Nephron (organoid): ENCODE measurements at regions not wholly inside any gene's neighbourhood (a gene's known extent, or its start where the extent isn't known, plus 50 kb on each side); places are given as distances from the start of the nearest gene placed in this dataset.
A peak's percentile ranks its signal among the peaks of the same experiment; 100 is the strongest.

Experiments used
- H3K27ac Mint-ChIP-seq, 3 experiments: 2 replicates each; pipeline ENCODE4 v1.8.0; 2020; ENCODE audit warnings: mixed read lengths in 3 of 3, mild to moderate bottlenecking in 2 of 3, moderate library complexity in 1 of 3
- H3K27me3 Mint-ChIP-seq: 2 replicates; pipeline ENCODE4 v1.8.0; 2021; ENCODE audit warnings: low read depth, mild to moderate bottlenecking, moderate library complexity, mixed read lengths
- H3K36me3 Mint-ChIP-seq: 2 replicates; pipeline ENCODE4 v1.8.0; 2020; ENCODE audit warnings: low read depth, mixed read lengths
- H3K4me1 Mint-ChIP-seq: 2 replicates; pipeline ENCODE4 v1.8.0; 2020; ENCODE audit warnings: mixed read lengths
- H3K4me3 Mint-ChIP-seq, 3 experiments: 2 replicates each; pipeline ENCODE4 v1.8.0; 2020; ENCODE audit warnings: mild to moderate bottlenecking in 3 of 3, mixed read lengths in 3 of 3, moderate library complexity in 2 of 3
- H3K9me3 Mint-ChIP-seq: 2 replicates; pipeline ENCODE4 v1.8.0; 2020; ENCODE audit warnings: mixed read lengths
- TF ChIP-seq, protein P1 (sequence below), 3 experiments: fragments of 200-600 bp; sonication (generic); IDR thresholded peaks; one replicate each; pipeline ENCODE4 v1.5.0; 2021; ENCODE audit warnings: antibody characterized with exemption in 3 of 3; ENCODE audit not compliant: unreplicated experiment in 3 of 3

- peaks cover 30% of the 10 kb centered on the region for H3K4me1 Mint-ChIP-seq
- no peak overlapping the region for H3K4me3 Mint-ChIP-seq
- H3K27me3 Mint-ChIP-seq = no peaks in the 10 kb centered on the region
- TF ChIP-seq, protein P1, sequence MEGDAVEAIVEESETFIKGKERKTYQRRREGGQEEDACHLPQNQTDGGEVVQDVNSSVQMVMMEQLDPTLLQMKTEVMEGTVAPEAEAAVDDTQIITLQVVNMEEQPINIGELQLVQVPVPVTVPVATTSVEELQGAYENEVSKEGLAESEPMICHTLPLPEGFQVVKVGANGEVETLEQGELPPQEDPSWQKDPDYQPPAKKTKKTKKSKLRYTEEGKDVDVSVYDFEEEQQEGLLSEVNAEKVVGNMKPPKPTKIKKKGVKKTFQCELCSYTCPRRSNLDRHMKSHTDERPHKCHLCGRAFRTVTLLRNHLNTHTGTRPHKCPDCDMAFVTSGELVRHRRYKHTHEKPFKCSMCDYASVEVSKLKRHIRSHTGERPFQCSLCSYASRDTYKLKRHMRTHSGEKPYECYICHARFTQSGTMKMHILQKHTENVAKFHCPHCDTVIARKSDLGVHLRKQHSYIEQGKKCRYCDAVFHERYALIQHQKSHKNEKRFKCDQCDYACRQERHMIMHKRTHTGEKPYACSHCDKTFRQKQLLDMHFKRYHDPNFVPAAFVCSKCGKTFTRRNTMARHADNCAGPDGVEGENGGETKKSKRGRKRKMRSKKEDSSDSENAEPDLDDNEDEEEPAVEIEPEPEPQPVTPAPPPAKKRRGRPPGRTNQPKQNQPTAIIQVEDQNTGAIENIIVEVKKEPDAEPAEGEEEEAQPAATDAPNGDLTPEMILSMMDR (IDR thresholded peaks at IDR 0.05; ENCODE audit: unreplicated experiment in 3 of 3) = no peak
- peak overlapping the region; percentile 82 to 93 (median 93) for H3K27ac Mint-ChIP-seq
- no peaks in the 10 kb centered on the region for H3K36me3 Mint-ChIP-seq
- peaks cover 10% of the 10 kb centered on the region for H3K9me3 Mint-ChIP-seq
Measured at GRCh38 chr12:43008953-43009845, 419.7 kb upstream of the PRICKLE1 start.

DNA sequence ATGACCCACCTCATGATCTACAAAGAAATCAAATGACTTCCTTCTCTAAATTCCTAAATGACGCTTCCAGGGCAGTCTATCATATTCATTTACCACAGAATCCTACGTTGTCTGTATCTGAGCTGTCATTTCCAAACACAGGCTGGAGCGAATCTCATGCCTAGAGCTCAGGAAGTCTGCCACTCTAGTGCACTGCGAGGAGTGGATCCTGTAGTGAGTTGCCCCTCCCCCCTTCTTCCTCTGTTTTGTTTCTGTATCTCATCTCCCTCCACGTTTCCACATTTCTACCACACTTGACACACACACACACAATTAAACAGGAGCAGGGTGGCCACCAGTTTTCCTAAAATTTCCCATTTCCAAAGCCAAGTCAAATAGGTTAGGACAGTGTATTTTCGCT, 415.4 kb upstream of the PRICKLE1 start:
- no peaks in the 10 kb centered on the region for H3K9me3 Mint-ChIP-seq

GRCh38 chr12:43004141-43004540, 414.6 kb upstream of the PRICKLE1 start:
- TF ChIP-seq, protein P1 (IDR thresholded peaks at IDR 0.05; ENCODE audit: unreplicated experiment in 3 of 3) = no peak

More for the DNA sequence above, 415.4 kb upstream of the PRICKLE1 start:
- Mint-ChIP-seq H3K27me3 (no peaks in the 10 kb centered on the region), H3K36me3 (no peaks in the 10 kb centered on the region), H3K27ac (peak overlapping the region in 2 of 3 experiments; percentile 19 to 44), H3K4me3 (no peak overlapping the region), H3K4me1 (peaks cover 36% of the 10 kb centered on the region)
- TF ChIP-seq, protein P1 (IDR thresholded peaks at IDR 0.05; ENCODE audit: unreplicated experiment in 3 of 3) = no peak

DNA sequence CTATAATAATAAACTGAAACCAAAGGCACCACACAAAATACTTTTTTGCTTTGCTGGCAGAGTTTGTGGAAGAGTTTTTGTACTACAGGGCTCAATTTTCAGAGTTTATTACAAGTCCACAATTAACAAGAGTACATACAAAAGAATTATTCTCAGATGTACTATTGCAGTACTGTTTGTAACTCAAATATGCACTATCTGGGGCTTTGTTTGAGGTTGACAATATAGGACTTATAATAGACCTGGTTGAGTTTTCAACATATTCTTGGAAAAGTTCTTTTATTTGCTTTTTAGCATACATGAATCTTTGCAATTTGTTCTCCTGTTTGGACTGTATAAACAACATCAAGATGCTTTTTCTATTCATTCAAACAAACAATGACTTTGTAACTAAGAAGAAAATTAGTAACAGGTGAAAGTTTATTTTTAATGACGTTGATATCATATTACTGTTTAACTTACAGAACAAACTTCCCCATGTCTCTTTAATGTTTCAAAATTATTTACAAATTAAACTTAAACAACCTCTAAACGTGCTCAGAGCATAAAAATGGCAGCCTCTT, 407.4 kb upstream of the PRICKLE1 start:
- peaks cover 2% of the 10 kb centered on the region for H3K9me3 Mint-ChIP-seq
- peak overlapping the region in 1 of 3 experiments; percentile 17 for H3K27ac Mint-ChIP-seq
- peaks cover 35% of the 10 kb centered on the region for H3K4me1 Mint-ChIP-seq
- no peaks in the 10 kb centered on the region for H3K27me3 Mint-ChIP-seq
- TF ChIP-seq, protein P1 (IDR thresholded peaks at IDR 0.05; ENCODE audit: unreplicated experiment in 3 of 3) = no peak
- no peak overlapping the region for H3K4me3 Mint-ChIP-seq
- no peaks in the 10 kb centered on the region for H3K36me3 Mint-ChIP-seq

More at GRCh38 chr12:43004141-43004540, 414.6 kb upstream of the PRICKLE1 start:
- no peaks in the 10 kb centered on the region for H3K9me3 Mint-ChIP-seq
- peaks cover 32% of the 10 kb centered on the region for H3K4me1 Mint-ChIP-seq
- no peaks in the 10 kb centered on the region for H3K36me3 Mint-ChIP-seq
- no peaks in the 10 kb centered on the region for H3K27me3 Mint-ChIP-seq
- no peak overlapping the region for H3K27ac Mint-ChIP-seq
- no peak overlapping the region for H3K4me3 Mint-ChIP-seq

GRCh38 chr12:42992826-42993225, 403.3 kb upstream of the PRICKLE1 start:
- no peaks in the 10 kb centered on the region for H3K36me3 Mint-ChIP-seq
- TF ChIP-seq, protein P1 (IDR thresholded peaks at IDR 0.05; ENCODE audit: unreplicated experiment in 3 of 3) = no peak

More at GRCh38 chr12:42992826-42993225, 403.3 kb upstream of the PRICKLE1 start:
- H3K27ac Mint-ChIP-seq = peak overlapping the region; percentile 70 to 88 (median 82)
- H3K27me3 Mint-ChIP-seq = peaks cover 3% of the 10 kb centered on the region
- H3K4me1 Mint-ChIP-seq = peaks cover 24% of the 10 kb centered on the region
- H3K9me3 Mint-ChIP-seq = peaks cover 2% of the 10 kb centered on the region
- no peak overlapping the region for H3K4me3 Mint-ChIP-seq
